HepG2 (cell line): ENCODE measurements at regions not wholly inside any gene's neighbourhood (a gene's known extent, or its start where the extent isn't known, plus 50 kb on each side); places are given as distances from the start of the nearest gene placed in this dataset.

Experiments used
- MZF1 ChIP-seq: sonication (generic); formaldehyde crosslinking; IDR thresholded peaks from 2 replicates; pipeline ENCODE4 v1.8.1; 2023; ENCODE audit warnings: mild to moderate bottlenecking, missing genetic modification reagents, borderline replicate concordance
- SRSF4 ChIP-seq: fragments of 200-400 bp; formaldehyde crosslinking; IDR thresholded peaks from one replicate; pipeline ENCODE4 v1.6.1; 2018; ENCODE audit warnings: mild to moderate bottlenecking, low read depth, low read length, moderate library complexity; ENCODE audit not compliant: poor library complexity, severe bottlenecking
- ZFP90 ChIP-seq: sonication (generic); formaldehyde crosslinking; IDR thresholded peaks from 2 replicates; pipeline ENCODE4 v1.8.0; 2022; ENCODE audit warnings: missing genetic modification reagents, mild to moderate bottlenecking, inconsistent platforms, borderline replicate concordance
- ZNF407 ChIP-seq: sonication (generic); formaldehyde crosslinking; IDR thresholded peaks from one replicate; pipeline ENCODE4 v1.5.1; 2020; ENCODE audit warnings: mild to moderate bottlenecking, missing genetic modification reagents; ENCODE audit errors: not compliant biosample characterization

- no peak for TF ChIP-seq ZNF407 (CRISPR knock-in tag)
- no peak for TF ChIP-seq MZF1 (CRISPR knock-in tag)
- TF ChIP-seq SRSF4, result no peak
- no peak for TF ChIP-seq ZFP90
These were observed 961.8 kb upstream of the CELF2 start (continued) for GRCh38 chr10:10055656-10056442.
